ENCODE measurements at regions not wholly inside any gene's neighbourhood (a gene's known extent, or its start where the extent isn't known, plus 50 kb on each side); places are given as distances from the start of the nearest gene placed in this dataset.

- Histone ChIP-seq H3K36me3 (ENCODE audit: insufficient read depth) (peaks cover 12% of the 10 kb centered on the region), H4K20me1 (replicated peaks; ENCODE audit: insufficient read depth) (no peaks in the 10 kb centered on the region), H3K79me2 (replicated peaks; ENCODE audit: insufficient read depth) (no peaks in the 10 kb centered on the region), H3F3A (replicated peaks; ENCODE audit: low read depth) (no peaks in the 10 kb centered on the region), H2AFZ (no peak overlapping the region), H3K9me2 (ENCODE audit: insufficient read depth) (peaks cover 25% of the 10 kb centered on the region), H3K4me3 (no peak overlapping the region), H3K4me2 (no peak overlapping the region), H3K27ac (ENCODE audit: low read depth) (no peak overlapping the region), H3K4me1 (ENCODE audit: insufficient read depth) (no peaks in the 10 kb centered on the region), H3K27me3 (ENCODE audit: insufficient read depth) (no peaks in the 10 kb centered on the region)
- Mint-ChIP-seq H3K36me3 (ENCODE audit: low read depth) (peaks cover 33% of the 10 kb centered on the region), H3K4me3 (no peak overlapping the region), H3K27me3 (ENCODE audit: insufficient read depth, low read depth, poor library complexity) (no peaks in the 10 kb centered on the region), H3K27ac (no peak overlapping the region), H3K4me1 (no peaks in the 10 kb centered on the region), H3K9me3 (peaks cover 55% of the 10 kb centered on the region)
- ATAC-seq (no peak), DNase-seq (ENCODE audit: low spot score) (no peak)
- TF ChIP-seq STAT1 (IDR thresholded peaks at IDR 0.05; ENCODE audit: unreplicated experiment) = no peak
- TF ChIP-seq ZNF114 (CRISPR knock-in tag; IDR thresholded peaks at IDR 0.05) = no peak
Measured at GRCh38 chr4:58359590-58359989, 1249.4 kb upstream of the IGFBP7 start.

- Histone ChIP-seq H3K4me1 (ENCODE audit: insufficient read depth) (no peaks in the 10 kb centered on the region), H3F3A (replicated peaks; ENCODE audit: low read depth) (no peaks in the 10 kb centered on the region), H3K36me3 (ENCODE audit: insufficient read depth) (peaks cover 12% of the 10 kb centered on the region), H3K27ac (ENCODE audit: low read depth) (no peak overlapping the region), H3K27me3 (ENCODE audit: insufficient read depth) (no peaks in the 10 kb centered on the region), H3K9me2 (ENCODE audit: insufficient read depth) (peaks cover 11% of the 10 kb centered on the region; the same call in 1 of the 2 replicates), H2AFZ (no peak overlapping the region), H4K20me1 (replicated peaks; ENCODE audit: insufficient read depth) (no peaks in the 10 kb centered on the region), H3K4me3 (no peak overlapping the region), H3K79me2 (replicated peaks; ENCODE audit: insufficient read depth) (no peaks in the 10 kb centered on the region), H3K4me2 (no peak overlapping the region)
- Mint-ChIP-seq H3K27me3 (ENCODE audit: insufficient read depth, low read depth, poor library complexity) (no peaks in the 10 kb centered on the region), H3K4me1 (no peaks in the 10 kb centered on the region), H3K36me3 (ENCODE audit: low read depth) (peaks cover 33% of the 10 kb centered on the region), H3K27ac (no peak overlapping the region), H3K4me3 (no peak overlapping the region), H3K9me3 (peaks cover 55% of the 10 kb centered on the region)
- ATAC-seq = no peak
- no peak for DNase-seq (ENCODE audit: low spot score)
- no peak for TF ChIP-seq ETS1 (IDR thresholded peaks at IDR 0.05)
- TF ChIP-seq JUNB (IDR thresholded peaks at IDR 0.05; ENCODE audit: unreplicated experiment) = no peak
- TF ChIP-seq ZNF114 (CRISPR knock-in tag; IDR thresholded peaks at IDR 0.05) = no peak
- TF ChIP-seq REST (IDR thresholded peaks at IDR 0.05; ENCODE audit: unreplicated experiment) = no peak
- no peak for TF ChIP-seq EZH2 (IDR thresholded peaks at IDR 0.05; ENCODE audit: low read depth, unreplicated experiment)
- TF ChIP-seq NANOG (IDR thresholded peaks at IDR 0.05; ENCODE audit: borderline replicate concordance) = no peak
- no peak for TF ChIP-seq EZH2phosphoT487 (IDR thresholded peaks at IDR 0.05; ENCODE audit: unreplicated experiment)
- TF ChIP-seq CREB1 (CRISPR knock-in tag; IDR thresholded peaks at IDR 0.05; ENCODE audit: low read depth) = no peak
Measured at GRCh38 chr4:58357947-58358346, 1247.8 kb upstream of the IGFBP7 start.

All from GM23338 (cell line).